Activated CD4-positive, CD25-positive, alpha-beta regulatory T cell treated with anti-CD3 and anti-CD28 coated beads, Interleukin-2, amount 50 U/mL, for 24 hours (primary cell): ENCODE measurements at regions not wholly inside any gene's neighbourhood (a gene's known extent, or its start where the extent isn't known, plus 50 kb on each side); places are given as distances from the start of the nearest gene placed in this dataset.
"Not testable (repeated sequence)": the region's sequence is repeated elsewhere in the genome, so short reads cannot be mapped to it uniquely, and the experiment has no call there.

Source experiments
- ATAC-seq, 2 donors: fragments of 150-1000 bp; cut with Tn5 transposase; one replicate each; pipeline ENCODE4 v1.10.0; 2021; ENCODE audit warnings: mild to moderate bottlenecking in 1 of 2, moderate library complexity in 1 of 2

GRCh38 chr15:26070095-26070532 lies 207.0 kb upstream of the ATP10A start:
- no peak for ATAC-seq

GRCh38 chr15:26069231-26069641 lies 206.1 kb upstream of the ATP10A start:
- no peak for ATAC-seq

DNA sequence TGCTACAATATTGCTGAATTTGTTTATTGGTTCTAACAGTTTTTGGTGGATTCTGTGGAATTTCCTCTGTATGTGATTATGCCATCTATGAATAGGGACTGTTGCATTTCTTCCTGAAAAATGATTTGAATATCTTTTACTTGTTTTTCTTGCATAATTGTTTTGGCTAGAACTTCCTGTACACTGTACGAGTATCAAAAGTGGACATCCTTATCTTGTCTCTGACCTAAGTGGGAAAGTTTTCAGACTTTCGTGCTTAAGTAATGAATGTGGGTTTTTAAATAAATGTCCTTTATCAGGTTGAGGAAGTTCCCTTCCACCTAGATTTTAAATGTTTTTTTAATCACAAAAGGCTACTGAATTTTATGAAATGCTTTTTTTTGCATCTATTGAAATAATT lies 203.8 kb upstream of the ATP10A start:
- ATAC-seq, result no peak

- ATAC-seq, result no peak
These were observed 202.6 kb upstream of the ATP10A start for GRCh38 chr15:26065723-26066122.

GRCh38 chr15:26061248-26061647 lies 198.1 kb upstream of the ATP10A start:
- ATAC-seq, result no peak

- not testable (repeated sequence) for ATAC-seq
These were observed 193.6 kb upstream of the ATP10A start for GRCh38 chr15:26056766-26057165.

DNA sequence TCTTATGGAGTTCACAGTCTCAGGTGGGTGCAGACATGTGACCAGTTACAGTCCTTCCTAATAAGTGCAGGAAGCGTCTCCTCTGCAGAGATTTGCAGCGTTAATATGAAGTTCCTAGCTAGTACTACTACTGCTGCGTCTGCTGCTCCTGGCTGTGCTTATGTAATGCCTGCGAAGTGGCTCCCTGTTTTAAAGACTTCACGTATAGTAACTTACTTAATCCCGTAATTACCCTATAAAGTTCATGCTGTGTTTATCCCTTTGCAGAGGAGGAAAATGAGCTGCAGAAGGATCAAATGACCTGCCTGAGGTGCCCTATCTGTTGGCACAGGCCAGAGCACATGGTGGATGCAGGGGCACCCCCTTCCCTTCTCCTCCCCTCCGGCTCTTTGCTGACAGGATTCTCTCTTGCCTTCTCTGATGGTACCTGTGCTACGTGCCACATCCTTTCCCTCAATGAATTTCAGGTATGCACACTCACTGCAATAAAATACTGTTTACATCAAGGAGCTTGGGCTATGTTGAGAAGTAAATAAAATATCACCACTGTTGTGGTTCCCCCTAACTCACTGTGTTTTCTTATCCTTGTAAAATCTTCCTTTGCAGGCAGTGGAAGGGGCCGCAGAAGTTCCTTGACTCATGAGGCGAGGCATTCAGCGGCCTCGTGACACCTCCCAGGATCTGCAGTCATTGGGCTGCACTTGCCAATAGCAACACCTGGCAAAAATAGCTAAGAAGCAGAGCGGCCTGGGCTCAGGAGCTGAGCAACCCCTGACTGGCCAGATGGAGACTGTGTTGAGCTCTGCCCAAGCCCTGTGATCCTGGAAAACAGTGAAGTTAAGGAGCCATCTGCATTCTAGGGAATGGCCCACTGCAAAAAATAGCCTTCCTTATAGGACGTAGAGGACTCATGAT lies 188.9 kb upstream of the ATP10A start:
- no peak for ATAC-seq

DNA sequence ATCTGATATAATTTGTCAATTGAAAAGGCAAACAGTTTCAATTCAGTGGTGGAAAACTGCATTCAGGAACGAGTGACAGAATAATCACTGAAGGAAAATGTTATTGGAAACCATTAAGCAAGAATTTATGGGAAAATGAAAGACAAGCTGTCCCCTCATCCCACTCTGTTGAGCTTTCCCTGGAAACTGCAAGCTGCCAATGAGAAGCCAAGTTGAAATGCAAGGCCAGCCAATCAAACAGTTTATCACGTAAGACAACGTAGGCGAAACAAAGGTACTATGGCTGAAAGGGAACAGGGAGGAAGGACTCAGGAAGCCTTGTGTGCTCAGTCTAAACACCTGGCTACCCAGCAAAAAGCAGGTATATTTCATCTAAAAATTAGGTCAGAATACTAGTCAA lies 187.9 kb upstream of the ATP10A start:
- ATAC-seq, result no peak

GRCh38 chr15:26049900-26050657 lies 187.0 kb upstream of the ATP10A start:
- ATAC-seq, result no peak

DNA sequence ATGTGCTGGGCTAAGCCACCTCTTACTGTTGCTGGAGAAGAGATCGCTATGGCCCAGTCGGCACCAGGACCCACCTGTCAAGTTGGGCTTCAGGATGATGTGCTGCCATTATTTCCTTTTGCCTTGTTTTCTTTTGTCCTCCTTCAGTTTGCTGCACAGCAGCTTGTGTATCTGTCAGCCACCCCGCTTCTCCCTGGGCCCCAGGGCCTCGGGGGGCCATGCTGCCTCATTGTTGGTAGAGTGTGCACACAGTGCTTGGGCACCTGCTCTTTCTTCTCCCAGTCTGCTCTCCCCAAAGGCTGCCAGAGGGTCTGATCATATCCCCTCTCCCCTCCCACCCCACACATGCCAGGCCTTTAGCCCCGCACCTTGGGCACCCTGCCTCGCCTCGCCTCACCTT lies 185.5 kb upstream of the ATP10A start:
- no peak for ATAC-seq

GRCh38 chr15:26045516-26045915 lies 182.4 kb upstream of the ATP10A start:
- no peak for ATAC-seq

DNA sequence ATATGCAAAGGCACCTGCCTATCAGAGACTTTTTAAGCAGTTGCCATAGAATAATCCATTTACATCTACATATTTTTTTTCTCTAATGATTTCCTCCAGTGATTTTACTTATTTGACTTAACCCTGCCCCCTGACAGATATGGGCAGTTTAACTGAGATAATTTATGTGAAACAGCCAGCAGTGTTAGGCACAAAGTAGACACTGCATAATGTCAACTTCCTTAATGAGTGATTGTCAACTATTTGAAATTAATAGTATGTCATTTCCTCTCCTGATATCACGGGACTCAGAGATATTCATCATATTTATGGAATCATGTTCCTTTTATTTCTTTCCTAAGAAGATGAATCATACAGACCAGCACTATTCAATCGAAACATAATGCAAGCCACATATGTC lies 179.9 kb upstream of the ATP10A start:
- no peak for ATAC-seq

GRCh38 chr15:26038693-26039092 lies 175.6 kb upstream of the ATP10A start:
- ATAC-seq, result no peak

GRCh38 chr15:26037369-26037768 lies 174.2 kb upstream of the ATP10A start:
- ATAC-seq, result no peak

- ATAC-seq, result no peak
These were observed 170.4 kb upstream of the ATP10A start for GRCh38 chr15:26033493-26033892.

- no peak for ATAC-seq
These were observed 169.2 kb upstream of the ATP10A start for GRCh38 chr15:26032162-26032846.

GRCh38 chr15:26029586-26029985 lies 166.5 kb upstream of the ATP10A start:
- ATAC-seq, result not testable (repeated sequence)

GRCh38 chr15:26029146-26029545 lies 166.0 kb upstream of the ATP10A start:
- no peak for ATAC-seq

DNA sequence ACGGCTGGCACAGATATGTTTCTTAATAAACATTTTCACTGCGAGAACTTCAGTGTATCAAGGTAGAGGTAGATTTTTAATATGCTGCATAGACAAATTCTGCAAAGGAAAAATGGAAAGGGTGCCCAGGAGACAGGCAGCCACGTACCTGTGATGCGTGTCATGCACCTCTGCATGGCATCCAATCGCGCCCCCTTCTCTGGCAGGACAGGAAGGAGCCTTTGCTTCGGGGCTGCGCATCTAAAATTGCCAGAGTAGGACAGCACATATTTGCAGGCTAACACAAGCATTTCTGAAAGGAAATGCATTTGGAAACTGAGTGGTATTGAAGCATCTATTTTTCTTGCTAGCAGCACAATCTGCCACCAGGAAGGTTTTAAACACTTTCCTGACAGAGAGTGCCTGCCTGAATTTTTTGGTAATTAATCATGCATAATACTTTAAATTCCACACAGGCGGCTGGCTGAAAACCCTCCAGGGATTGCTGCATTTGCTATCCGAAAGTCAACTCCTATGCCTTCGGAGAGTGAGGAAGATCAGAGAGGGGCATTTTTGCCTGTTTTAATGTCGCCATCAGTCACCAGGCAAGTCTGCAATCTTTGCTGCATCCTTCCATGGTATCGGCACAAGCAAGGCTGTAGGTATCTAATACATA lies 165.1 kb upstream of the ATP10A start:
- no peak for ATAC-seq

DNA sequence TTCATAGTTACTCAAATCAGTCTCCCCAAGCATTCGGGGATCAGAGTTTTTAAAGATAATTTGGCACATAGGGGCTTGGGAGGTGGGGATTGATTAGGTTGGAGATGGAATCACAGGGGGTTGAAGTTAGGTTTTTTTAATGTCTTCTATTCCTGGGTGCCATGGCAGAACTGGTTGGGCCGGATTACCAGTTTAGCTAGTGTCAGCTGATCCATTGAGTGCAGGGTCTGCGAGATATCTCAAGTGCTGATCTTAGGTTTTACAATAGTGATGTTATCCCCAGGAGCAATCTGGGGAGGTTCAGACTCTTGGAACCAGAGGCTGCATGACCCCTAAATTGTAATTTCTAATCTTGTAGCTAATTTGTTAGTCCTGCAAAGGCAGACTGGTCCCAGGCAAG lies 163.5 kb upstream of the ATP10A start:
- ATAC-seq, result not testable (repeated sequence)

DNA sequence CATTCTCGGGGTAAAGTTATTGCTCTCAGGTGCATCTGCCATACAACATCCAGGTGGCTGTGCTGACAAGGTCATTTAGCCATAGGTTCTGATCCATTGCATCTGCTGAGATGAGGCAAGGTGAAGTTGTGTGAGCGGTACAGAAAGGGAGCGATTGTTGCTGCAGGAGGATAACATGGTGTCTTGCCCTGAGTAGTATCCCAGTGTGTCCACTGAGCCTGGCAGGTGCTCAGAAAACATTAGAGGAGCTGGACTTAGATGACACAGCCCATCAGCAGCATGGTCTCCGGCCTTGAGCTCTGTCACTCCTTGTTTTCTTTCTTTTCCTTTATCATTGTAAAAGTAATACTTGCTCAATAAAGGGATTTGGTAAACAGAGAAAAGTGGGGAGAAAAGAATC lies 161.1 kb upstream of the ATP10A start:
- no peak for ATAC-seq

GRCh38 chr15:26023691-26024090 lies 160.6 kb upstream of the ATP10A start:
- ATAC-seq, result no peak

DNA sequence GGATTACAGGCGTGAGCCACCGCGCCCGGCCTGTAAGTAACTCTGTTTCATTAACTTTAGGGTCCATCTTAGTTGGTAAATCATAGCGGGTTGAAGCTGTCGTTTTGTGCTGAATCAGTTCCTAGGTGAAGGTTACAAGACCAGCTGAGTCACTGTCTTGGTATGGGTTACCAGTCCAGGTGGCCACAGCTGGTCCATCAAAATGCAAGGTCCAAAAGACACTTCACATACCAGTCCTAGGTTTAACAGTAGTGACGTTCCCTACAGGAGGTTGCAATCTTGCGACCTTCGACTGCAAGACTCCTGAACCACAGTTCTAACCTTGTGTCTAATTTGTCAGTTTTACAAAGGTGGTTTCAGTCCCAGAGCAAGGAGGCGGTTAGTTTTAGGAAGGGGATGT lies 160.1 kb upstream of the ATP10A start:
- ATAC-seq, result no peak
